GM18870 (cell line): ENCODE measurements at regions not wholly inside any gene's neighbourhood (a gene's known extent, or its start where the extent isn't known, plus 50 kb on each side); places are given as distances from the start of the nearest gene placed in this dataset.

Experiments used
- ATAC-seq: cut with Tn5 transposase; IDR thresholded peaks from one replicate; pipeline ENCODE4 v1.9.1; 2021; ENCODE audit warnings: moderate library complexity; ENCODE audit not compliant: unreplicated experiment

DNA sequence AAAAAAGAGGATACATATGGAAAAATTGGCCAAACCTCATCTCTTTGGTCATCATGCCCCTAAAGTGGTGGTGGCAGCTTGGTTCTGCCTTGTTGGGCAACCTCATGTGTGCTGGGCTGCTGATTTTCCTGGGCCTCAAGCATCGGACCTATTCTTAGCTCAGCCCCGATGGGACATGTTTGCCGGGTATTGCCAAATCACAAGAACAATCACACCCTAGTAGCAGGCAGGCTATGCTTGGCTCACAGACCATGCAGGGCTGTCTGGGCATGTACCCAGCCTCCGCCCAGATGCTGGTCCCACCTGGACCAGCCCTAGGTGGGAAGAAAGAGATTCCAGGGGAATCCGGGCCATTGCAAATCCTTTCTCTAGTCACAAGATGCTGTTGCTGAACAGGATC, 189.4 kb upstream of the FGGY start:
- ATAC-seq, result no peak

DNA sequence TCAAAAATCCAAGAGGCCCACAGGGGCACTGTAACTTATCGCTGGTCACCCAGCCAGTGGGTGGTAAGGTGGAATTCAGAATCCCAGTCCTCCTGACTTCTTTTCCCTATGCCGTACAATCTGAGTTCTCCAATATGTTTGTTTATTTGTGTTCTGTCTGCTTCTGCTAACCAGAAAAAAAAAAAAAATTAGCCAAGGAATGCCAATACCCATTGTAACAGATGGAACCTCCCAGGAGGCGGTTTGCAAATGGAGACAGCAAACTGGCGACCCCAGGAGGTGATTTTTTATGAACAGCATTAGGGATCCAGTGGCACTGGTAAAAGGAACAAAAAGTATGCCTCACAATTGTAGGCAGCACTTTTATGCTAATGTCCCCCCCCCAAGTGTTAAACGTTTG, 189.0 kb upstream of the FGGY start:
- no peak for ATAC-seq

DNA sequence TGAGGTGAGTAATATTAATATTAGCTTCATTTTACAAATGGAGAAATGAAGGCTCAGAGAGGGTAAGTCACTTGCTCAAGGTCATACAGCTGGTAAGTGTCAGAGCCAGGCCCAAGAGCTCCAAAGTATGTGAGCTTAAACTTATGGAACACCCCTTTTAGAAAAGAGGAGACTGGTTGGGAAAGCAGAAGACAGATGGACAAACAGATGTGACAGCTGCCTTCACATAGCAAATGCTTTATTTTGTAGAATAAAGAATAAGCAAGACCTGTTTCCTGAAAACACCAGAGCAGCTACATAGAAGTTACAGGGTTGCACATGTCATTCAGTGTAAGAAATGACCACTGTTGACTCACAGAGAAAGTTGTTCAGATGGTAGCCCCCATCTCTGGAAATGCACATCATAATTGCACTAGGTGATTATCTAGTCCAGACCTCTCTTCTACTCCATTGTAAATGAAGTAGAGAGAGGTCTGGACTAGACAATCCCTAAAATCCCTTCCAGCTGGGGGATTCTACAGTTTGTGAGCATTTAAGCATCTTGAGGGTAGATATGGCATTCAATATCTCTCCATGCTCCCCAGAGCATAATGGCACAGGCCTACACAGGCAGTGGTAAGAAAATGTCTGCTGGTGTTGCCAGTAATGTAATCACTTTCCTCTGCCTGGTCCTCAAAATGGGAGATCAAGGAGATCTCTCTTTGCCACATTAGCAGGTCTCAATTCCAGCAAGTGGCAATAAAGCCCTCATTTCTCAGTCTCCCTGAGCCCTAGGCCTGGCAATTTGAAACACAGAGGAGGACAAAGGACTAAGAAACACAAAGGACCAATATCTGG, 188.2 kb upstream of the FGGY start:
- no peak for ATAC-seq

DNA sequence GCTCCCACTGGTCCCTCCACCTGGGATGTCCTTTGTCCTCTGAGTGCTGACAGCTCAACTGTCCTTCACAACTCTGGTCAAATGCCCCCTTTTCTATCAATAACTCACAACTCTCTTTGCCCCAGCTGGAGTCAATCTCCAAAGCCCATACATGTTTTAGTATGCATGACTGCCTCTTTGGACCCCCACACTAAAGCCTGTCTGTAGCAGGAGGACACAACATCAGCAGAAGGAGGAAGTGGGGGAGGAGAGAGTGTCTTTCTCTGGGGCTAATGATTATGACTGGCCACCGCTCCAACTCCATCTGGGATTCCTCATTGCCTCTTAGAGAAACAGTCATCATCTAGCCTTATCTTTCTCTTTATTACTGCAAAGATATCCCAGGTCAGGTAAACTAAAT, 186.6 kb upstream of the FGGY start:
- ATAC-seq, result no peak

GRCh38 chr1:59113876-59114457, 182.9 kb upstream of the FGGY start:
- ATAC-seq, result no peak

GRCh38 chr1:59115865-59116264, 181.0 kb upstream of the FGGY start:
- no peak for ATAC-seq

DNA sequence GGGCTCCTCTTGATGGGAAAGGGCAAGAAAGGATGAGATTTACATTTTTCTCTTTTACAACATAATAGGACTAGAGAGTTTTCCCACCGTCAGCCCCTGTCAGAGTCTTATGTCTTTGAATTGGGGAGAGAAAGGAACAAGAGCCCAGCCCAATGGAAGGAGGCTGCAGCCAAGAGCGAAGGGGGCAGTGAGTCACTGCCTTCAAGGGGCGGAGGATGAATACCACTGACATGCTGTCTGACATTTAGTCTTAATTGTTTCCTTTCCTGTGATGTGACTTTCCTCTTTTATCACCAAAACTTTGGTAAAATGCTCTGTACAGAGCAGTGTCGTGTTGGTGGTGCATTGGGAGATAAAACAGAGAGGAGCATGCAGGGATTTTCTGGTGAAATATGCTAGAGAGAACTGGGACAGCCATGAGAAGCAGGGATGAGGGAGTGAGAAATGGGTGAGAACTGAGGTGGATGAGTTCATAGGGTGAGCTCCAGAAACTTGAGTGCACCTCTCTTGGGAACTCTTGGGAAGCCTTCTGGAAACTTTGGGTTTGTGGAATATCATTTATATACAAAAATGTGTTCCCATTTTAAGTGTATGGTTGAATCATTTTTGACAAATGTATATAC, 179.9 kb upstream of the FGGY start:
- no peak for ATAC-seq

DNA sequence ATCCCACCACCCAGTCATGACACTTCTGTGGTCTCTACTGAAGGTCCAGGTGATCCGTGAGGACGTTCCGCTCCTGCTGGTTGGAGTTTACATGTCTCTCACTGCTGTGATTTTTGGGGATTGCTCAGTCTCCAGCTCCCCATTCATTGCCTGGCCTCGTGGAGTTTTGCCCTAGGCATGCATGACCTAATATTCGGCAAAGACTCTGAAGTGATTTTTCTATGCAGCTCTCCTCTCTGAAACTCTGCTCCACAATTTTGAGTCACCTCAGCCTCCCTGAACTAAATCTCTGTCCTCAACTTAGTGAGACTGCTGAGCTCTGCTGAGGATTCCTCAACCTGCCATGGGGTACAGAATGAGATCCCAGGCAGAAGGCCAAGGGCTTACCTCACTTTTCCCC, 174.4 kb upstream of the FGGY start:
- no peak for ATAC-seq

- ATAC-seq, result no peak
These were observed 173.7 kb upstream of the FGGY start for GRCh38 chr1:59123081-59123681.

DNA sequence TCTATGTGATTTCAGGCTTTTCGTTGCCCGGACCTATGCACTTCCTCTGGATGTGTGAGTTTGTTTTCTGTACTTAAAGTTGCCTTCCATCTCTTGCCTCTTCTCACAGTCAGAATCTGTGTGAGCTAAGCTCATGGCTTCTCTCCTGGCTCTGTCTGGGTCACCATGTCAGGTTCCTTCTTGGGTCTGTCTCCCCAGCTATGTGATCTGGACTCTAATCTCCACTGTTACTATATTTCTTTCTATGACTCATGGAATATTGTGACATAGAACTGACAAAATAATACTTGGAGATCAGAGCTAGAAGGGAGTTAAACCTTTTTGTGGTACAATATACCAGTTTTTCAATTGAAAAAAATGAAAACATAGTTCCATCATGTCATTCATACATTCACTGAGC, 172.7 kb upstream of the FGGY start:
- no peak for ATAC-seq

DNA sequence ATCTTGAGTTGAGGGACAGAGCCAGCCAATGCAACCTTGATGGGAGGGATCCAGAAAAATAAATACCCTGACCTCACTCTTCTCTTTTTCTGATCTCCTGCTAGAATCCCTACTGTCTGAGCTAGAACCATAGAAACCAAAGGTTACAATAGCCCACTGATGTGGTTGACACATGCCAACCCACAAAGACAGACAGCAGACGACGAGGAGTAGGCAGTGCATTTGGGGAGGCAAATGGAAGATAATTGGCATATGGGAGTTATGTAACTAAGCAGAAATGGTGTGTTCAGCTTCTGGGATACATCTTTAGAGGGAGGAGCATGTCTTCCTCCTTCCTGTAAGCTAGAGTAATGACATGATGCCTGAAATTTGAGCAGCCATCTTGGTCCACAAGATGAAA, 171.7 kb upstream of the FGGY start:
- no peak for ATAC-seq

- ATAC-seq, result no peak
These were observed 171.1 kb upstream of the FGGY start for GRCh38 chr1:59125676-59126320.

DNA sequence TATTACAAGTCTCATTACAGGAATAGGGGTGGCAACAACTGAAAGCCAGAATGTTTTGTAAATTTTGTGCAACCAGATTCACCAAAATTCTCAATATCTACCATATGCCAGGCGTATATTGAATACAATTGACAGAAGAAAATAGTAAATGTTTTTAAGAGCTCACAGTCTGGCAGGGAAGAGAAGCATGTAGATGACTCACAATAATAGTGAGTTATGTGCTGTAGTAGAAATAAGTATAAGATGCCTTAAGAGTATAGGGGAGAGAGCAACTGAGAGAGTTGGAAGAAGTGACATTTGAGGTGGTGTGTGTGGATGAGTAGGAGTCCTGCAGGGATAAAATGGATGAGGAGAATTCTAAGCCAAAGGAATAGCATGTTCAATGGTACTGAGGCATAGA, 170.5 kb upstream of the FGGY start:
- ATAC-seq, result no peak

GRCh38 chr1:59128239-59128736, 168.6 kb upstream of the FGGY start:
- ATAC-seq, result no peak

DNA sequence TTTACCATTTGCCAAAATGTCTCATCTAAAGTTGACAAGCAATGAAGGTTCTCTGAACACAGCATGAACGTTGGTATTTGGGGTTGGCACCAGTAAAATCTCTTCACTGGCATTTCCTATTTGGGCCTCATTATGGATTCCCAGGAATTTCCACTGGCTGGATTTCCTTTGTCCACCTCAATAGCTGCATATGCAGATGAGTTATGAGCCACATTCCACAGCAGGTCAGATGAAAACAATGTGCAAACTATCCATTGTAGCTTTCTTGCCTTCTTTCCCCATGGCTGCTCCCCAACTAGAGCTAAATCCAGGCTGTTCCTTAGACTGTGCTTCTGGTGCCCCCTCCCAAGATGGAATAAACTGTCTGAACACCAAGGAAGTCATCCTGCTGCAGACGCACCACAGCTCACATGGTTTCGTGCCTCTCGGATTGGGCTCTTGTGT, 168.1 kb upstream of the FGGY start:
- no peak for ATAC-seq

DNA sequence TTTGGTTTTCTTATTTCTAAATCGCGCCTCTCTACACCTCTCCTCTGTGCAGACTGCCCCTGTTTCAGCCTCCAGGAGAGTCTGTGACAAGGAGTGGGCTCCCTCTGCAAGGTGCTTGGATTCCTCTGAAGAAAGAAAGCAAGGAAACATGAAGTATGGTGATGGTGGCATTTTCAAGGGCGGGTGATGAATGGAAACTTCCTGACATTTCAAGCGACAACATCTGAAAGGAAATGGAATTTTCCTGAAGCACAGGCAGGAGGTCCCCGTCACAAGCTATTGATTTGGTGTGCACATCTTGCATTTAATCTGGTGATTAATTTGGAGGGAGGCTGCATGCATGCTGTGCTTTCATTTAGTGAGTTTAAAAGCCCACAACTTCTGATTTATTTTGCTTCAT, 164.6 kb upstream of the FGGY start:
- ATAC-seq, result no peak

GRCh38 chr1:59133997-59134396, 162.9 kb upstream of the FGGY start:
- ATAC-seq, result no peak

GRCh38 chr1:59135761-59136255, 161.1 kb upstream of the FGGY start:
- ATAC-seq, result no peak

DNA sequence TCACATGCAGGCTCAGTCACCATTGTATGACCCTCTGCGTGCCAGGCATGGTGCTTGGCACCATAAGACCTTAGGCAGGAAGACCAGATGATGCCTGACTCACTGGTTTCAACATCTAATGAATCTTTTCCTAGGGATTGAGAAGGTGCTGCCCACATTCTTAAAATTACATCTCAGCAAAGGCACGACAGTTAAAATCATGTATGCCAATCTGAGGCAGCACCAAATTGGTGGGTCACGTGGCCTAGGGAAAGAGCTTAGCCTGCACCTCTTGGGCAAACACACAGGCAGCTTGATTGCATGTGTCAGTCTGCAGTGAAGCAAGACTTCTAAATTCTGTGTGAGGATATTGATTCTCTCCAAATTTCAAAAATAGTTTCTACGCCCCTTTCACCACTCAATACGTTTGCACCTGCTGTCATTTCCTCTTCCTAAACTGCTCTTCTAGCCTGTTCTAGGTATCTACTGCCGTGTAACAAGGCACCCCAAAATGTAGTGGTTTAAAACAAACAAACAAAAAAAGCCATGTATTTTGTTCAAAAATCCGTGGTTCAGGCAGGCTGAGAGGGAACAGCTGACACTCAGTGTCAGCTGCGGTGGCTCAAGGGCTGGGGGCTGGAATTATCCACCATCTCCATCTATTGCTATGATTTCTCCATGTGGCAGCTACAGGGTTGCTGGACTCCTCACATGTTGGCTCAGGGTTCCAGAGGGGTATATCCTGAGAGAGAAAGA, 160.2 kb upstream of the FGGY start:
- no peak for ATAC-seq

DNA sequence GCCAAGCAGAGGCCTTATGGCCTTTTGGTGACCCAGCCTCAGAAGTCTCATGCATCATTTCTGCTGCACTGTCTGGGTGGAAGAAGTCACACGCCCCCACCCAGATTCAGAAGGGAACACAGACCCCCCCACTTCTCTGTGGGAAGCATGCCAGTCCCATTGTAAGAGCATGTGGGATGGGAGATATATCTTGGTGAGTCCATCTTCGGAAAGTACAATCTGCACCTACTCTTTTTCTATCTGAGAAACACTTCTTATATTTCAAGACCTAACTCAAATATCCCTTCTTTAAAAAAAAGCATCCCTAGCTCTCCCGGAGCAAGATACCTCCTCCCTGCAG, 159.6 kb upstream of the FGGY start:
- ATAC-seq, result no peak
